ENCODE measurements at regions not wholly inside any gene's neighbourhood (a gene's known extent, or its start where the extent isn't known, plus 50 kb on each side); places are given as distances from the start of the nearest gene placed in this dataset.

DNA sequence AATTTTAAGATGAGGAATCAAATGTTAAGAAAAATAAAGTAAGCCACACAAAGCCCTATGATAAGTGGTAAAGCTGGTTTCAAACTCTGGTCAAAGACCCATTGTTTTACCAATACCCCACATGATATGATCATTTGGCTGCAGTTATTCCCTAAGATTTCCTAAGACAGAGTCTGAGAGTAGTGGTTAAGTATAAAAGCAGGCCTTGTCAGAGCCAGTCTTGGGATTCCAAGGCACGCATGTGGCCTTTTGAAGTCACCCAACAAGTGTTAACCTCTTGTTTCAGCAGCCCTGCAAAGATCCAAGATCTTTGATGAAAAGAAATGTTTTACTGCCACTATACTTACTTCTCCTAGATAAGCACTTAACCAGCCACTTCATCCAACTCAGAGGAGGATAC lies 159.2 kb downstream of the SIPA1L2 start:
- FAIRE-seq = no peak
- Histone ChIP-seq H3K36me3 (ENCODE audit: control insufficient read depth, insufficient read depth, low read length) (no peaks in the 10 kb centered on the region), H3K4me3 (ENCODE audit: low read depth, low read length) (no peak overlapping the region), H3K27me3 (ENCODE audit: control insufficient read depth, insufficient read depth, low read length) (no peaks in the 10 kb centered on the region)
- no peak for DNase-seq (ENCODE audit: low read depth)
- TF ChIP-seq, protein P1, sequence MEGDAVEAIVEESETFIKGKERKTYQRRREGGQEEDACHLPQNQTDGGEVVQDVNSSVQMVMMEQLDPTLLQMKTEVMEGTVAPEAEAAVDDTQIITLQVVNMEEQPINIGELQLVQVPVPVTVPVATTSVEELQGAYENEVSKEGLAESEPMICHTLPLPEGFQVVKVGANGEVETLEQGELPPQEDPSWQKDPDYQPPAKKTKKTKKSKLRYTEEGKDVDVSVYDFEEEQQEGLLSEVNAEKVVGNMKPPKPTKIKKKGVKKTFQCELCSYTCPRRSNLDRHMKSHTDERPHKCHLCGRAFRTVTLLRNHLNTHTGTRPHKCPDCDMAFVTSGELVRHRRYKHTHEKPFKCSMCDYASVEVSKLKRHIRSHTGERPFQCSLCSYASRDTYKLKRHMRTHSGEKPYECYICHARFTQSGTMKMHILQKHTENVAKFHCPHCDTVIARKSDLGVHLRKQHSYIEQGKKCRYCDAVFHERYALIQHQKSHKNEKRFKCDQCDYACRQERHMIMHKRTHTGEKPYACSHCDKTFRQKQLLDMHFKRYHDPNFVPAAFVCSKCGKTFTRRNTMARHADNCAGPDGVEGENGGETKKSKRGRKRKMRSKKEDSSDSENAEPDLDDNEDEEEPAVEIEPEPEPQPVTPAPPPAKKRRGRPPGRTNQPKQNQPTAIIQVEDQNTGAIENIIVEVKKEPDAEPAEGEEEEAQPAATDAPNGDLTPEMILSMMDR (IDR thresholded peaks at IDR 0.05; ENCODE audit: insufficient read depth, low read length, severe bottlenecking) = no peak

DNA sequence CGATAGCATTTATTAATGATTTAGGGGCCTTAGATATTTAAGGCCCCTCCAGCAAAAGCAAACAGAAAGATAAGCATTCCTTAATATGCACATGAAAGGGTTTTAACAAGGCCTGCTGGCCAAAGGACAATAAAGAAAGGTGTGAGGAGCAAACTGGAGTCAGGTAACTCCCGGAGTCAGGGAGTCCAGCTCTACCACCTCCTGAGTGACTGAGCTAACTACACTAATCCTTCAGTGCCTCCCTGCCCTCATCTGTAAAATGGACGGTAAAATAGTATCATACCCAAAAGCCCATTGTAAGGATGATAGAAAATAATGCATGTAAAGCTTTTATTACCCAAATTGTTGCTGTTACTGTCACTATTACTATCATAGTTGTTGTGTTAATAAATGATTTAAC lies 161.7 kb downstream of the SIPA1L2 start:
- TF ChIP-seq, protein P1 (IDR thresholded peaks at IDR 0.05; ENCODE audit: insufficient read depth, low read length, severe bottlenecking) = no peak
- H3K4me3 ChIP-seq (ENCODE audit: low read depth, low read length) = no peak overlapping the region
- peaks cover 3% of the 10 kb centered on the region for H3K36me3 ChIP-seq (ENCODE audit: control insufficient read depth, insufficient read depth, low read length)
- H3K27me3 ChIP-seq (ENCODE audit: control insufficient read depth, insufficient read depth, low read length) = no peaks in the 10 kb centered on the region
- DNase-seq (ENCODE audit: low read depth) (no peak), FAIRE-seq (no peak)

DNA sequence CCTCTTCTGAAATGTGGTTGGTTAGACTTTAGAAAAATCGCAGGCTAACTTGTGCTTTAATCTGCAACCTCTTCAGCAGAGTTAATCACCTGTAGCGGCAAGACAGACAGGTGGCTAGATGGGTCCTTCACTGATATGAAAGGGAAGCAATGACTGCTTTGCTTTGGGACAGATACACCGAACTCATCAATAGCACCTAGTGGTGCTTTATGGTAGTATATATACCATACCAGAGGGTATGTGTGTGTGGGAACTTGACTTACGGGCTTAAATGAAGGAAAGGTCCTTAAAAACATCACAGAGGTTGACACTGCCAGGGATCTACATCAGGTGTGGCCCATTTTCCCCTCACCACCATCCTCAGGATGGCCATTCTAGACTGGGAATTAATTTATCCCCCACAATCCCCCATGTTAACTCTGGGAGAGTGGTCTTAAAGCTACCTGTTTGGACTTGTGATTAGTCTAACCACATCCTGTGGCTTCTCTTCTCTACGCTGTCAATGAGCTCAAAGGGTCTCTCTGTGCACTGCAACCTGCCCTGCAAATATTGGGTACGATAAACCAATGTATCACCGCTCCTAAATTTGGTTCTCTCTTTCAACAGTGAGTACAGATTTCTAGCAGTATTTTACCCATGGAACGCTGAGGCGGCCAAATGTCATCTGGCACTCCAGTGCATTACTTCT lies 162.7 kb downstream of the SIPA1L2 start:
- TF ChIP-seq, protein P1 (IDR thresholded peaks at IDR 0.05; ENCODE audit: insufficient read depth, low read length, severe bottlenecking) = no peak
- FAIRE-seq (no peak), DNase-seq (ENCODE audit: low read depth) (no peak)
- H3K36me3 ChIP-seq (ENCODE audit: control insufficient read depth, insufficient read depth, low read length) = peaks cover 3% of the 10 kb centered on the region
- no peak overlapping the region for H3K4me3 ChIP-seq (ENCODE audit: low read depth, low read length)
- H3K27me3 ChIP-seq (ENCODE audit: control insufficient read depth, insufficient read depth, low read length) = no peaks in the 10 kb centered on the region

DNA sequence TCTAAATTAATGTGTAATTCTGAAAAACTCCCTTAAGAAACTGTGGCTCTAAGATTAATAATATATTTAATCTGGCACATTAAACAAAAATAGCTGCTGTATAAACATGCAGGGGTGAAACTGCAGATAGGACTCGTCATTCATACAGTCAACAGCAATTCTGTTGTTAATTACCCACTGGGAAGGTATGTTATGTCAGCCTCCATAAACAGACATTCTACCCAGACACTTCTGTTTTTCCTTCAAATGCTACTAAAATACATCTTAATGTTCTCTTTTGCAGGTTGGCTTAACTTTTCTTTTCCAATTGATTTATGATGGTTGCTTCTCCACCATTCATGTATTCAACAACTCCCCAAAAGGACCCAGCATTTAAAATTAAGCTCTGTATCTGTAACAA lies 165.6 kb downstream of the SIPA1L2 start:
- DNase-seq (ENCODE audit: low read depth) (no peak), FAIRE-seq (no peak)
- TF ChIP-seq, protein P1 (IDR thresholded peaks at IDR 0.05; ENCODE audit: insufficient read depth, low read length, severe bottlenecking) = no peak
- Histone ChIP-seq H3K27me3 (ENCODE audit: control insufficient read depth, insufficient read depth, low read length) (no peaks in the 10 kb centered on the region), H3K36me3 (ENCODE audit: control insufficient read depth, insufficient read depth, low read length) (peaks cover 3% of the 10 kb centered on the region), H3K4me3 (ENCODE audit: low read depth, low read length) (no peak overlapping the region)

DNA sequence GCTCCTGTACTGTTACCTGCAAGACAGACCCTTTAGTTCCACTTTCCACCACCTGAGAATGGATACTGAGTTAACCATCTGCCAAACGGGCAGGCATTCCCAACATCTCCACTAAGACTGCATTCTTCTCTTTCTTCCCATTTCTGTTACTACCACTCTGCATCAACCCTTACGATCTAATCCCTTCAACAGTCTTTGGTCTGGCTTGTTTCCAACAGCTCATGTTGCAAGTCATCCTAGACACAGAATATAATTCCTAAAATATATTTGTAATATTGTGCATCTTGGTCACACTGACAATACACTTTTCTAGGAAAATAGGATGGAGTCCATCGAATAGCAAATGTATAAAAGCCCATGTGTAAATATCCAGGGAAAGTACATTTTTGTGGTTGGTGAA lies 166.7 kb downstream of the SIPA1L2 start:
- FAIRE-seq (no peak), DNase-seq (ENCODE audit: low read depth) (no peak)
- no peaks in the 10 kb centered on the region for H3K27me3 ChIP-seq (ENCODE audit: control insufficient read depth, insufficient read depth, low read length)
- TF ChIP-seq, protein P1 (IDR thresholded peaks at IDR 0.05; ENCODE audit: insufficient read depth, low read length, severe bottlenecking) = no peak
- no peak overlapping the region for H3K4me3 ChIP-seq (ENCODE audit: low read depth, low read length)
- peaks cover 3% of the 10 kb centered on the region for H3K36me3 ChIP-seq (ENCODE audit: control insufficient read depth, insufficient read depth, low read length)

DNA sequence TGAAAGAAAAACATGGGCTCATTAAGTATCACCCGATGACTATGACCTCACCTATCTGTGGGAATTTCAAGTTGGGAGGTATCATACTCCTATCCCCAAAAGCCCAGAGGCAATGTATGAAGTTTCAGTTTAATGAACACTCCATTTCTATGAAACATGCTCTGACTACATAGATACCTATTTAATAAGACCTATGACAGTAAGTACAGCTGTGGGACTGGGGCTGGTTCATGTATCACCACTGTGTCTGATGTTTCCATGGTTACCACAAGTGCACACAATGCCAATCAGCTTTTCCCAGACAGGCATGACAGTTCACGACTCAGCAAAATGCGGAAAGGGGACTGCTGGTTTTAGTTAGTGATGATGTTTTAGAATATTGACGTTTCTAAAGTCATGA lies 167.7 kb downstream of the SIPA1L2 start:
- peak; percentile 61 for DNase-seq (ENCODE audit: low read depth)
- peaks cover 3% of the 10 kb centered on the region for H3K36me3 ChIP-seq (ENCODE audit: control insufficient read depth, insufficient read depth, low read length)
- TF ChIP-seq, protein P1 (IDR thresholded peaks at IDR 0.05; ENCODE audit: insufficient read depth, low read length, severe bottlenecking) = no peak
- H3K27me3 ChIP-seq (ENCODE audit: control insufficient read depth, insufficient read depth, low read length) = no peaks in the 10 kb centered on the region
- no peak overlapping the region for H3K4me3 ChIP-seq (ENCODE audit: low read depth, low read length)
- FAIRE-seq = peak; percentile 52
